Endothelial cell of umbilical vein (primary cell): ENCODE measurements at regions not wholly inside any gene's neighbourhood (a gene's known extent, or its start where the extent isn't known, plus 50 kb on each side); places are given as distances from the start of the nearest gene placed in this dataset.

Source experiments
- BruUV-seq: library from RNA; stranded (reverse); fragments of 400-500 nt; replicated peaks from 2 replicates; lab custom pipeline; 2021; lab: Mats Ljungman, UMichigan
- CTCF ChIA-PET: fragments of 300-600, 350-600 bp; sonication (Branson Sonifier 250); formaldehyde crosslinking; loops from one replicate; lab custom pipeline; 2021; ENCODE audit warnings: antibody characterized with exemption, inconsistent platforms; lab: Charles Lee
- POLR2A ChIA-PET: fragments of 300-600, 350-600 bp; sonication (Branson Sonifier 250); formaldehyde crosslinking; loops from one replicate; lab custom pipeline; 2021; ENCODE audit warnings: antibody characterized with exemption, inconsistent platforms; lab: Charles Lee
- DNase-seq: peaks from one replicate; pipeline ENCODE4 v3.0.0-alpha.2; 2011; ENCODE audit warnings: low read depth, low spot score
- FAIRE-seq: peaks from 2 replicates; lab custom pipeline; 2011; peaks lifted over from hg19 to GRCh38; lab: Jason Lieb, UNC
- H2AFZ ChIP-seq: 2 replicates; pipeline ENCODE4 v1.6.0; 2012; ENCODE audit warnings: low read depth, low read length, control low read depth, inconsistent platforms
- H3K27ac ChIP-seq: 2 replicates; pipeline ENCODE4 v1.5.1; 2011; ENCODE audit warnings: low read depth, mild to moderate bottlenecking, control low read depth, low read length, moderate library complexity; ENCODE audit not compliant: insufficient read depth
- H3K27me3 ChIP-seq, 2 experiments: 2 replicates each; pipeline versions ENCODE4 v1.6.0 to v1.6.1; 2011; ENCODE audit warnings: low read length in 2 of 2, mixed read lengths in 1 of 2; ENCODE audit not compliant: control insufficient read depth in 2 of 2, insufficient read depth in 2 of 2
- H3K36me3 ChIP-seq, 2 experiments: 2 replicates in 1 of 2; 3 replicates in 1 of 2; pipeline ENCODE4 v1.5.1; 2011; ENCODE audit warnings: low read length in 2 of 2, mild to moderate bottlenecking in 1 of 2, moderate library complexity in 1 of 2; ENCODE audit not compliant: control insufficient read depth in 2 of 2, insufficient read depth in 2 of 2; ENCODE audit errors: extremely low read depth in 1 of 2
- H3K4me1 ChIP-seq: 3 replicates; pipeline ENCODE4 v1.5.1; 2011; ENCODE audit warnings: mild to moderate bottlenecking, low read length; ENCODE audit not compliant: control insufficient read depth, insufficient read depth; ENCODE audit errors: extremely low read depth
- H3K4me2 ChIP-seq: 2 replicates; pipeline ENCODE4 v1.6.1; 2011; ENCODE audit warnings: low read length, control low read depth, mixed read lengths; ENCODE audit not compliant: insufficient read depth
- H3K4me3 ChIP-seq, 3 experiments: fragments of 200-600 bp in 1 of 3; sonication (generic), shearing (Covaris generic) in 1 of 3; replicated peaks in 1 of 3; 2 replicates each; pipeline ENCODE4 v1.5.1; 2011 to 2016; ENCODE audit warnings: control low read depth in 3 of 3, low read length in 3 of 3, mild to moderate bottlenecking in 2 of 3, inconsistent platforms in 1 of 3, low read depth in 1 of 3, moderate library complexity in 1 of 3; ENCODE audit not compliant: insufficient read depth in 1 of 3
- H3K79me2 ChIP-seq: 2 replicates; pipeline ENCODE4 v1.6.0; 2012; ENCODE audit warnings: low read length, inconsistent platforms; ENCODE audit not compliant: control insufficient read depth, insufficient read depth
- H3K9ac ChIP-seq: replicated peaks from 2 replicates; pipeline ENCODE3; 2011; ENCODE audit warnings: low read length, control low read depth; ENCODE audit not compliant: insufficient read depth; ENCODE audit errors: extremely low read depth
- H3K9me1 ChIP-seq: replicated peaks from 3 replicates; pipeline ENCODE4 v1.6.0; 2011; ENCODE audit warnings: mild to moderate bottlenecking, low read length; ENCODE audit not compliant: control insufficient read depth, insufficient read depth; ENCODE audit errors: extremely low read depth
- H3K9me3 ChIP-seq: replicated peaks from 2 replicates; pipeline ENCODE4 v1.5.1; 2012; ENCODE audit warnings: low read length, inconsistent platforms; ENCODE audit not compliant: control insufficient read depth, insufficient read depth
- H4K20me1 ChIP-seq: replicated peaks from 2 replicates; pipeline ENCODE3; 2011; ENCODE audit warnings: mild to moderate bottlenecking, low read length; ENCODE audit not compliant: control insufficient read depth, insufficient read depth; ENCODE audit errors: extremely low read depth
- CTCF ChIP-seq, 2 donors: IDR thresholded peaks; 1 replicate in 1 of 2; 2 replicates in 1 of 2; pipeline ENCODE4 v1.5.1; 2011; ENCODE audit warnings: low read length in 2 of 2, mild to moderate bottlenecking in 2 of 2, moderate library complexity in 2 of 2, control low read depth in 1 of 2, inconsistent platforms in 1 of 2, low read depth in 1 of 2; ENCODE audit not compliant: insufficient read depth in 1 of 2; ENCODE audit errors: extremely low read depth in 1 of 2
- EZH2 ChIP-seq: IDR thresholded peaks from 2 replicates; pipeline ENCODE4 v1.6.1; 2012; ENCODE audit warnings: borderline replicate concordance, low read depth, mild to moderate bottlenecking, moderate library complexity, low read length, inconsistent platforms; ENCODE audit not compliant: severe bottlenecking
- FOS ChIP-seq: IDR thresholded peaks from 2 replicates; pipeline ENCODE4 v1.6.1; 2011; ENCODE audit warnings: mild to moderate bottlenecking, low read length, moderate library complexity, borderline replicate concordance; ENCODE audit not compliant: insufficient read depth
- GATA2 ChIP-seq: IDR thresholded peaks from 2 replicates; pipeline ENCODE4 v1.7.0; 2011; ENCODE audit warnings: low read depth, mild to moderate bottlenecking, moderate library complexity, mixed read lengths, low read length; ENCODE audit not compliant: insufficient read length, insufficient read depth
- JUN ChIP-seq: IDR thresholded peaks from 2 replicates; pipeline ENCODE4 v1.6.1; 2011; ENCODE audit warnings: borderline replicate concordance, low read depth; ENCODE audit not compliant: insufficient read length, insufficient read depth
- MAX ChIP-seq: IDR thresholded peaks from 2 replicates; pipeline ENCODE4 v1.6.1; 2011; ENCODE audit not compliant: insufficient read depth, insufficient read length
- MYC ChIP-seq: IDR thresholded peaks from one replicate; pipeline ENCODE4 v1.6.1; 2011; ENCODE audit warnings: mild to moderate bottlenecking, low read depth, low read length
- POLR2A ChIP-seq: IDR thresholded peaks from 2 replicates; pipeline ENCODE4 v1.6.1; 2012; ENCODE audit warnings: low read depth, mild to moderate bottlenecking, control low read depth, low read length
- POLR2AphosphoS5 ChIP-seq: IDR thresholded peaks from 2 replicates; pipeline ENCODE4 v1.6.1; 2012; ENCODE audit warnings: low read depth, mild to moderate bottlenecking, control low read depth, low read length, moderate library complexity; ENCODE audit not compliant: insufficient read depth
- dilution Hi-C: fragments of 300-500 bp; cut with MboI; formaldehyde crosslinking; loops from one replicate; pipeline ENCODE4 v1.15.0; 2019; ENCODE audit warnings: low sequenced_read_pairs; ENCODE audit not compliant: extremely low pct_ligation_motif_present
- intact Hi-C: fragments of 100-400 bp; cut with micrococcal nuclease; formaldehyde crosslinking; loops from one replicate; pipeline ENCODE4 v1.10.0; 2022

- DNase-seq (no peak), FAIRE-seq (no peak)
- POLR2A ChIA-PET, result no interaction called here
- Histone ChIP-seq H2AFZ (no peak overlapping the region), H3K4me2 (no peak overlapping the region), H3K27me3 (no peaks in the 10 kb centered on the region), H3K9ac (no peak overlapping the region), H3K79me2 (no peaks in the 10 kb centered on the region), H3K27ac (no peak overlapping the region), H3K4me1 (no peaks in the 10 kb centered on the region), H4K20me1 (no peaks in the 10 kb centered on the region), H3K9me1 (no peaks in the 10 kb centered on the region), H3K4me3 (no peak overlapping the region), H3K36me3 (no peaks in the 10 kb centered on the region), H3K9me3 (peaks cover 3% of the 10 kb centered on the region)
- dilution Hi-C loops, result no loop called here
- no TSS peak for BruUV-seq
- no peak for TF ChIP-seq JUN
- intact Hi-C loops, result no loop called here
- CTCF ChIA-PET, result no interaction called here
These were observed 256.1 kb upstream of the SYT4 start for GRCh38 chr18:43533371-43533770.

GRCh38 chr18:43534511-43534910 is 257.2 kb upstream of the SYT4 start:
- Histone ChIP-seq H3K4me2 (no peak overlapping the region), H2AFZ (no peak overlapping the region), H3K4me1 (no peaks in the 10 kb centered on the region), H3K79me2 (no peaks in the 10 kb centered on the region), H4K20me1 (no peaks in the 10 kb centered on the region), H3K4me3 (no peak overlapping the region), H3K9ac (no peak overlapping the region), H3K9me3 (peaks cover 3% of the 10 kb centered on the region), H3K9me1 (no peaks in the 10 kb centered on the region), H3K27ac (no peak overlapping the region), H3K36me3 (no peaks in the 10 kb centered on the region), H3K27me3 (no peaks in the 10 kb centered on the region)
- TF ChIP-seq EZH2 (no peak), JUN (no peak), MYC (no peak), POLR2AphosphoS5 (no peak), GATA2 (no peak), FOS (no peak), MAX (no peak), CTCF (IDR thresholded peaks at IDR 0.05; ENCODE audit: extremely low read depth in 1 of 2, insufficient read depth in 1 of 2, low read depth in 1 of 2, low read length in 2 of 2) (no peak), POLR2A (no peak)
- POLR2A ChIA-PET, result no interaction called here
- DNase-seq (no peak), FAIRE-seq (no peak)
- CTCF ChIA-PET, result interaction anchor here (0.6 kb wide), 1 partner anchor 1834 kb away, joined by 3 read pairs; no protein-coding TSS in a partner anchor
- dilution Hi-C loops, result no loop called here
- intact Hi-C loops, result no loop called here
- BruUV-seq, result no TSS peak
